ENCODE measurements at regions not wholly inside any gene's neighbourhood (a gene's known extent, or its start where the extent isn't known, plus 50 kb on each side); places are given as distances from the start of the nearest gene placed in this dataset.

- TF ChIP-seq, protein P1, sequence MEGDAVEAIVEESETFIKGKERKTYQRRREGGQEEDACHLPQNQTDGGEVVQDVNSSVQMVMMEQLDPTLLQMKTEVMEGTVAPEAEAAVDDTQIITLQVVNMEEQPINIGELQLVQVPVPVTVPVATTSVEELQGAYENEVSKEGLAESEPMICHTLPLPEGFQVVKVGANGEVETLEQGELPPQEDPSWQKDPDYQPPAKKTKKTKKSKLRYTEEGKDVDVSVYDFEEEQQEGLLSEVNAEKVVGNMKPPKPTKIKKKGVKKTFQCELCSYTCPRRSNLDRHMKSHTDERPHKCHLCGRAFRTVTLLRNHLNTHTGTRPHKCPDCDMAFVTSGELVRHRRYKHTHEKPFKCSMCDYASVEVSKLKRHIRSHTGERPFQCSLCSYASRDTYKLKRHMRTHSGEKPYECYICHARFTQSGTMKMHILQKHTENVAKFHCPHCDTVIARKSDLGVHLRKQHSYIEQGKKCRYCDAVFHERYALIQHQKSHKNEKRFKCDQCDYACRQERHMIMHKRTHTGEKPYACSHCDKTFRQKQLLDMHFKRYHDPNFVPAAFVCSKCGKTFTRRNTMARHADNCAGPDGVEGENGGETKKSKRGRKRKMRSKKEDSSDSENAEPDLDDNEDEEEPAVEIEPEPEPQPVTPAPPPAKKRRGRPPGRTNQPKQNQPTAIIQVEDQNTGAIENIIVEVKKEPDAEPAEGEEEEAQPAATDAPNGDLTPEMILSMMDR (conservative IDR thresholded peaks at IDR 0.05), result no peak
- TF ChIP-seq EZH2 (IDR thresholded peaks at IDR 0.05; ENCODE audit: low read depth), result no peak
These were observed 284.4 kb downstream of the PRR16 start for GRCh38 chr5:120748474-120748873.
